K562 (cell line): ENCODE measurements at regions not wholly inside any gene's neighbourhood (a gene's known extent, or its start where the extent isn't known, plus 50 kb on each side); places are given as distances from the start of the nearest gene placed in this dataset.

Experiments used
- ATAC-seq: fragments of 200-7000 bp; cut with Tn5 transposase; 3 replicates; pipeline ENCODE4 v1.9.1; 2020; ENCODE audit warnings: moderate library complexity
- BruUV-seq: library from RNA; stranded (reverse); fragments of 400-500 nt; replicated peaks from 2 replicates; lab custom pipeline; 2021; lab: Mats Ljungman, UMichigan
- CTCF ChIA-PET: fragments of 300-600 bp; formaldehyde crosslinking; extraction: SDS; loops from one replicate; lab custom pipeline; 2021; ENCODE audit warnings: low intra/inter-chr PET ratio; lab: Yijun Ruan, JAX
- POLR2A ChIA-PET: fragments of 300-600, 350-650 bp; sonication (Branson Sonifier 250); formaldehyde crosslinking; extraction: SDS; loops from one replicate; lab custom pipeline; 2021; ENCODE audit warnings: antibody characterized with exemption, inconsistent platforms; lab: Yijun Ruan, JAX
- DNase-seq, 4 experiments: peaks; one replicate each; pipeline versions ENCODE4 v3.0.0 to v3.0.0-alpha.2; 2011 to 2018; ENCODE audit warnings: low spot score in 3 of 4, mixed read lengths in 3 of 4; ENCODE audit errors: extremely low read depth in 1 of 4
- FAIRE-seq: peaks from 2 replicates; lab custom pipeline; 2011; peaks lifted over from hg19 to GRCh38; lab: Jason Lieb, UNC
- H2AFZ ChIP-seq: 2 replicates; pipeline ENCODE4 v1.6.0; 2011; ENCODE audit warnings: low read depth, low read length, control low read depth, inconsistent platforms
- H3K27ac ChIP-seq: fragments of 200-600 bp; 3 replicates; pipeline ENCODE4 v1.8.0; 2011; ENCODE audit warnings: low read depth, mild to moderate bottlenecking, control low read depth, inconsistent platforms, low read length, moderate library complexity, mixed read lengths; ENCODE audit errors: extremely low read depth
- H3K27me3 ChIP-seq, 2 experiments: fragments of 300-600 bp in 1 of 2; 2 replicates in 1 of 2; 3 replicates in 1 of 2; pipeline versions ENCODE4 v1.6.0 to v1.8.0; 2011; ENCODE audit warnings: inconsistent platforms in 2 of 2, low read length in 2 of 2, mild to moderate bottlenecking in 1 of 2, mixed read lengths in 1 of 2, moderate library complexity in 1 of 2; ENCODE audit not compliant: control insufficient read depth in 2 of 2, insufficient read depth in 2 of 2
- H3K36me3 ChIP-seq: fragments of 300-600 bp; 3 replicates; pipeline ENCODE4 v1.8.0; 2011; ENCODE audit warnings: mild to moderate bottlenecking, low read length, inconsistent platforms; ENCODE audit not compliant: control insufficient read depth, insufficient read depth
- H3K4me1 ChIP-seq, 2 experiments: fragments of 200-600 bp in 1 of 2; replicated peaks in 1 of 2; 2 replicates in 1 of 2; 3 replicates in 1 of 2; pipeline versions ENCODE4 v1.5.1 to v1.8.0; 2011; ENCODE audit warnings: inconsistent platforms in 2 of 2, low read length in 2 of 2, mild to moderate bottlenecking in 1 of 2, mixed read lengths in 1 of 2, moderate library complexity in 1 of 2; ENCODE audit not compliant: control insufficient read depth in 2 of 2, insufficient read depth in 2 of 2
- H3K4me2 ChIP-seq: 2 replicates; pipeline ENCODE4 v1.6.1; 2011; ENCODE audit warnings: low read length, control low read depth, inconsistent platforms, mixed read lengths; ENCODE audit not compliant: insufficient read depth
- H3K4me3 ChIP-seq: fragments of 200-600 bp; sonication (generic), shearing (Covaris generic); 2 replicates; pipeline ENCODE4 v1.5.1; 2016; ENCODE audit warnings: control low read depth, inconsistent platforms
- H3K79me2 ChIP-seq: fragments of 200-600 bp; 3 replicates; pipeline ENCODE4 v1.8.0; 2011; ENCODE audit warnings: low read length, inconsistent platforms; ENCODE audit not compliant: control insufficient read depth, insufficient read depth
- H3K9ac ChIP-seq, 2 experiments: 2 replicates each; pipeline versions ENCODE4 v1.6.0 to v1.6.1; 2011; ENCODE audit warnings: low read depth in 2 of 2, low read length in 2 of 2, control low read depth in 1 of 2, inconsistent platforms in 1 of 2, mild to moderate bottlenecking in 1 of 2, mixed read lengths in 1 of 2; ENCODE audit not compliant: insufficient read depth in 1 of 2
- H3K9me1 ChIP-seq: one replicate; pipeline ENCODE4 v1.6.0; 2011; ENCODE audit warnings: inconsistent platforms, mild to moderate bottlenecking, low read length, moderate library complexity; ENCODE audit not compliant: control insufficient read depth, insufficient read depth
- H3K9me3 ChIP-seq: replicated peaks from 2 replicates; pipeline ENCODE4 v1.5.1; 2011; ENCODE audit warnings: low read depth, low read length, inconsistent platforms; ENCODE audit not compliant: control insufficient read depth, insufficient read depth
- H4K20me1 ChIP-seq: replicated peaks from 2 replicates; pipeline ENCODE4 v1.6.1; 2011; ENCODE audit warnings: low read length, inconsistent platforms, mixed read lengths; ENCODE audit not compliant: control insufficient read depth, insufficient read depth
- CGGBP1 ChIP-seq: fragments of 250-450 bp; sonication (Bioruptor Pico); IDR thresholded peaks from 2 replicates; pipeline ENCODE4 v1.9.0; 2021; ENCODE audit warnings: mild to moderate bottlenecking
- EGR1 ChIP-seq: fragments of 450-650 bp; conservative IDR thresholded peaks from 2 replicates; pipeline ENCODE4 v1.6.1; 2017; ENCODE audit warnings: mild to moderate bottlenecking
- FOXJ2 ChIP-seq: fragments of 200-800 bp; sonication (Bioruptor generic); IDR thresholded peaks from 2 replicates; pipeline ENCODE4 v1.6.1; 2016; ENCODE audit warnings: missing genetic modification characterization, missing compliant biosample characterization
- FOXK1 ChIP-seq: sonication (generic); formaldehyde crosslinking; IDR thresholded peaks from 2 replicates; pipeline ENCODE4 v1.8.0; 2022; ENCODE audit warnings: missing genetic modification reagents, mild to moderate bottlenecking, borderline replicate concordance
- KLF16 ChIP-seq: IDR thresholded peaks from 2 replicates; pipeline ENCODE4 v1.6.1; 2016; ENCODE audit warnings: antibody characterized with exemption
- MED1 ChIP-seq: sonication (generic); formaldehyde crosslinking; IDR thresholded peaks from 2 replicates; pipeline ENCODE4 v1.8.1; 2023; ENCODE audit warnings: missing genetic modification reagents, borderline replicate concordance
- MIER1 ChIP-seq: fragments of 450-650 bp; IDR thresholded peaks from 2 replicates; pipeline ENCODE4 v1.6.1; 2016; ENCODE audit warnings: antibody characterized with exemption, mild to moderate bottlenecking, low read depth
- MTF1 ChIP-seq: fragments of 250-450 bp; sonication (Bioruptor Pico); IDR thresholded peaks from 2 replicates; pipeline ENCODE4 v1.9.0; 2021; ENCODE audit warnings: moderate library complexity, mild to moderate bottlenecking, inconsistent platforms, borderline replicate concordance
- PCBP2 ChIP-seq: fragments of 200-400 bp; formaldehyde crosslinking; IDR thresholded peaks from 2 replicates; pipeline ENCODE4 v1.6.1; 2018; ENCODE audit warnings: low read length, low read depth, mild to moderate bottlenecking, moderate library complexity; ENCODE audit not compliant: poor library complexity, severe bottlenecking
- PHB ChIP-seq: fragments of 250-450 bp; sonication (Bioruptor Pico); IDR thresholded peaks from 2 replicates; pipeline ENCODE4 v1.5.0; 2021
- PRPF4 ChIP-seq: fragments of 200-400 bp; formaldehyde crosslinking; IDR thresholded peaks from one replicate; pipeline ENCODE4 v1.6.1; 2017; ENCODE audit warnings: low read length, low read depth, mild to moderate bottlenecking; ENCODE audit not compliant: insufficient read depth, poor library complexity, severe bottlenecking
- SMARCE1 ChIP-seq: fragments of 450-650 bp; IDR thresholded peaks from 2 replicates; pipeline ENCODE4 v1.7.1; 2016; ENCODE audit warnings: mild to moderate bottlenecking
- TAL1 ChIP-seq: fragments of 450-650 bp; IDR thresholded peaks from 2 replicates; pipeline ENCODE4 v1.6.1; 2016; ENCODE audit warnings: mild to moderate bottlenecking
- U2AF1 ChIP-seq: fragments of 200-400 bp; formaldehyde crosslinking; optimal IDR thresholded peaks from 2 replicates; pipeline ENCODE3; 2017; ENCODE audit warnings: mild to moderate bottlenecking, low read depth, low read length, moderate library complexity
- ZNF589 ChIP-seq: fragments of 200-800 bp; sonication (Bioruptor generic); IDR thresholded peaks from 2 replicates; pipeline ENCODE4 v1.6.1; 2016; ENCODE audit warnings: low read depth, missing genetic modification characterization, missing compliant biosample characterization
- ZNF639 ChIP-seq, 2 experiments: fragments of 200-800 bp in 1 of 2; sonication (Bioruptor generic) in 1 of 2; sonication (generic) in 1 of 2; formaldehyde crosslinking in 1 of 2; IDR thresholded peaks in 1 of 2; conservative IDR thresholded peaks in 1 of 2; 2 replicates each; pipeline versions ENCODE4 v1.5.0 to v1.6.1; 2016 to 2020; ENCODE audit warnings: missing compliant biosample characterization in 1 of 2, missing genetic modification characterization in 1 of 2, missing genetic modification reagents in 1 of 2
- WGBS: fragments of 100-300 bp; shearing (Covaris generic); methylation state at CpG from one replicate; pipeline ENCODE4 v1.1.6; 2016; ENCODE audit warnings: low coverage, mixed read lengths; ENCODE audit not compliant: insufficient coverage; ENCODE audit errors: missing lambda C conversion rate; 5-methylcytosine and 5-hydroxymethylcytosine counted together
- in situ Hi-C: fragments of 300-500 bp; cut with MboI; formaldehyde crosslinking; loops from 4 replicates; pipeline ENCODE4 v1.15.0; 2018; ENCODE audit warnings: inconsistent platforms, mixed read lengths
- intact Hi-C: fragments of 100-400 bp; cut with micrococcal nuclease; formaldehyde crosslinking; loops from 2 replicates; pipeline ENCODE4 v1.14.2; 2022

GRCh38 chr6:169998457-169998856 is 247.0 kb downstream of the ERMARD start:
- TF ChIP-seq PCBP2 (no peak), SMARCE1 (no peak), ZNF589 (CRISPR knock-in tag) (no peak), MTF1 (CRISPR knock-in tag) (no peak), KLF16 (no peak), FOXJ2 (no peak), EGR1 (no peak), FOXK1 (CRISPR knock-in tag) (no peak), ZNF639 (CRISPR knock-in tag; conservative IDR thresholded peaks at IDR 0.05 in 1 of 2, IDR thresholded peaks at IDR 0.05 in 1 of 2) (no peak), MIER1 (no peak), TAL1 (no peak), U2AF1 (no peak), CGGBP1 (CRISPR knock-in tag) (no peak), MED1 (CRISPR knock-in tag) (no peak), PHB (no peak), PRPF4 (no peak)
- H3K27me3 ChIP-seq = peaks cover 3 to 14% of the 10 kb centered on the region in 2 experiments; a peak in 2 of 5 replicates
- no peaks in the 10 kb centered on the region for H3K9me1 ChIP-seq
- intact Hi-C loops = no loop called here
- ChIA-PET CTCF (no interaction called here), POLR2A (interaction anchor here (0.7 kb wide), 1 partner anchor 9 kb away, joined by 4 read pairs; no protein-coding TSS in a partner anchor)
- FAIRE-seq (no peak), DNase-seq (no peak), ATAC-seq (no peak)
- no peaks in the 10 kb centered on the region; the same call in 1 of the 2 replicates for H3K9me3 ChIP-seq
- H3K79me2 ChIP-seq = no peaks in the 10 kb centered on the region
- no peak overlapping the region for H3K4me3 ChIP-seq
- no peaks in the 10 kb centered on the region; the same call in 1 of the 2 replicates for H4K20me1 ChIP-seq
- WGBS = 0% methylated on average over 7 of the region's 7 CpGs
- H3K36me3 ChIP-seq = no peaks in the 10 kb centered on the region
- no peaks in the 10 kb centered on the region for H3K4me1 ChIP-seq
- no TSS peak for BruUV-seq
- no peak overlapping the region for H3K27ac ChIP-seq
- H3K4me2 ChIP-seq = no peak overlapping the region
- H3K9ac ChIP-seq = no peak overlapping the region
- in situ Hi-C loops = no loop called here
- no peak overlapping the region for H2AFZ ChIP-seq
